ENCODE measurements at regions not wholly inside any gene's neighbourhood (a gene's known extent, or its start where the extent isn't known, plus 50 kb on each side); places are given as distances from the start of the nearest gene placed in this dataset.

- Histone ChIP-seq H3K27ac (ENCODE audit: control insufficient read depth, insufficient read depth, low read length) (no peak overlapping the region), H3K4me2 (ENCODE audit: control insufficient read depth, extremely low read depth, insufficient read depth, low read depth, low read length) (no peak overlapping the region), H3K4me3 (ENCODE audit: control insufficient read depth in 2 of 3, extremely low read depth in 1 of 3, insufficient read depth in 2 of 3, low read depth in 1 of 3, low read length in 3 of 3) (no peak overlapping the region), H3K4me1 (ENCODE audit: control insufficient read depth, extremely low read depth, insufficient read depth, low read length) (no peaks in the 10 kb centered on the region), H3K36me3 (ENCODE audit: control insufficient read depth in 2 of 2, extremely low read depth in 1 of 2, insufficient read depth in 2 of 2, low read length in 2 of 2) (no peaks in the 10 kb centered on the region), H4K20me1 (ENCODE audit: control insufficient read depth, extremely low read depth, insufficient read depth, low read length) (no peaks in the 10 kb centered on the region), H3K79me2 (ENCODE audit: control insufficient read depth, insufficient read depth, low read length) (no peaks in the 10 kb centered on the region), H3K9me1 (ENCODE audit: control insufficient read depth, extremely low read depth, insufficient read depth, low read length) (no peaks in the 10 kb centered on the region), H2AFZ (ENCODE audit: control insufficient read depth, low read length) (no peak overlapping the region), H3K9ac (ENCODE audit: control insufficient read depth, extremely low read depth, insufficient read depth, low read length) (no peak overlapping the region), H3K27me3 (ENCODE audit: control insufficient read depth, extremely low read depth, insufficient read depth, low read length) (no peaks in the 10 kb centered on the region), H3K9me3 (ENCODE audit: control insufficient read depth, low read depth, low read length) (no peaks in the 10 kb centered on the region)
- FAIRE-seq (no peak), DNase-seq (ENCODE audit: low read depth, low spot score) (no peak)
- TF ChIP-seq EZH2 (IDR thresholded peaks at IDR 0.05; ENCODE audit: low read length), result no peak
- TF ChIP-seq CTCF (optimal IDR thresholded peaks at IDR 0.05 in 1 of 3, IDR thresholded peaks at IDR 0.05 in 1 of 3, conservative IDR thresholded peaks at IDR 0.05 in 1 of 3; ENCODE audit: extremely low read depth in 1 of 3, insufficient read depth in 2 of 3, low read length in 3 of 3), result no peak
- dilution Hi-C loops (cut with MboI; ENCODE audit: extremely low pct_ligation_motif_present, low sequenced_read_pairs), result no loop called here
Measured at GRCh38 chr18:65269375-65269774, 481.4 kb upstream of the CDH7 start.

GRCh38 chr18:65265761-65266160 lies 485.1 kb upstream of the CDH7 start:
- H3K4me3 ChIP-seq (ENCODE audit: control insufficient read depth in 2 of 3, extremely low read depth in 1 of 3, insufficient read depth in 2 of 3, low read depth in 1 of 3, low read length in 3 of 3), result no peak overlapping the region
- H3K4me2 ChIP-seq (ENCODE audit: control insufficient read depth, extremely low read depth, insufficient read depth, low read depth, low read length), result no peak overlapping the region
- DNase-seq (ENCODE audit: low read depth, low spot score) (no peak), FAIRE-seq (no peak)
- H3K4me1 ChIP-seq (ENCODE audit: control insufficient read depth, extremely low read depth, insufficient read depth, low read length), result no peaks in the 10 kb centered on the region
- dilution Hi-C loops (cut with MboI; ENCODE audit: extremely low pct_ligation_motif_present, low sequenced_read_pairs), result no loop called here
- no peaks in the 10 kb centered on the region for H3K9me3 ChIP-seq (ENCODE audit: control insufficient read depth, low read depth, low read length)
- H3K9ac ChIP-seq (ENCODE audit: control insufficient read depth, extremely low read depth, insufficient read depth, low read length), result no peak overlapping the region
- H2AFZ ChIP-seq (ENCODE audit: control insufficient read depth, low read length), result no peak overlapping the region
- no peaks in the 10 kb centered on the region for H3K36me3 ChIP-seq (ENCODE audit: control insufficient read depth in 2 of 2, extremely low read depth in 1 of 2, insufficient read depth in 2 of 2, low read length in 2 of 2)
- no peaks in the 10 kb centered on the region for H3K27me3 ChIP-seq (ENCODE audit: control insufficient read depth, extremely low read depth, insufficient read depth, low read length)
- H4K20me1 ChIP-seq (ENCODE audit: control insufficient read depth, extremely low read depth, insufficient read depth, low read length), result no peaks in the 10 kb centered on the region
- H3K9me1 ChIP-seq (ENCODE audit: control insufficient read depth, extremely low read depth, insufficient read depth, low read length), result no peaks in the 10 kb centered on the region
- no peaks in the 10 kb centered on the region for H3K79me2 ChIP-seq (ENCODE audit: control insufficient read depth, insufficient read depth, low read length)
- no peak overlapping the region for H3K27ac ChIP-seq (ENCODE audit: control insufficient read depth, insufficient read depth, low read length)
- no peak for TF ChIP-seq EZH2 (IDR thresholded peaks at IDR 0.05; ENCODE audit: low read length)
- no peak for TF ChIP-seq CTCF (optimal IDR thresholded peaks at IDR 0.05 in 1 of 3, IDR thresholded peaks at IDR 0.05 in 1 of 3, conservative IDR thresholded peaks at IDR 0.05 in 1 of 3; ENCODE audit: extremely low read depth in 1 of 3, insufficient read depth in 2 of 3, low read length in 3 of 3)

All from keratinocyte (primary cell).